HTR-8/SVneo (cell line): ENCODE measurements at regions not wholly inside any gene's neighbourhood (a gene's known extent, or its start where the extent isn't known, plus 50 kb on each side); places are given as distances from the start of the nearest gene placed in this dataset.

Source experiments
- DNase-seq: peaks from one replicate; pipeline ENCODE4 v3.0.0; 2011; ENCODE audit warnings: low spot score, mixed read lengths; ENCODE audit not compliant: insufficient read length
- FAIRE-seq: peaks from 2 replicates; lab custom pipeline; 2011; peaks lifted over from hg19 to GRCh38; lab: Jason Lieb, UNC

- DNase-seq (no peak), FAIRE-seq (no peak)
Observed at GRCh38 chr13:73618275-73618865, 515.8 kb downstream of the KLF12 start.

GRCh38 chr13:73616861-73617260 is 517.3 kb downstream of the KLF12 start:
- no peak for FAIRE-seq
- no peak for DNase-seq

GRCh38 chr13:73610799-73611592 is 523.2 kb downstream of the KLF12 start:
- DNase-seq (no peak), FAIRE-seq (no peak)

DNA sequence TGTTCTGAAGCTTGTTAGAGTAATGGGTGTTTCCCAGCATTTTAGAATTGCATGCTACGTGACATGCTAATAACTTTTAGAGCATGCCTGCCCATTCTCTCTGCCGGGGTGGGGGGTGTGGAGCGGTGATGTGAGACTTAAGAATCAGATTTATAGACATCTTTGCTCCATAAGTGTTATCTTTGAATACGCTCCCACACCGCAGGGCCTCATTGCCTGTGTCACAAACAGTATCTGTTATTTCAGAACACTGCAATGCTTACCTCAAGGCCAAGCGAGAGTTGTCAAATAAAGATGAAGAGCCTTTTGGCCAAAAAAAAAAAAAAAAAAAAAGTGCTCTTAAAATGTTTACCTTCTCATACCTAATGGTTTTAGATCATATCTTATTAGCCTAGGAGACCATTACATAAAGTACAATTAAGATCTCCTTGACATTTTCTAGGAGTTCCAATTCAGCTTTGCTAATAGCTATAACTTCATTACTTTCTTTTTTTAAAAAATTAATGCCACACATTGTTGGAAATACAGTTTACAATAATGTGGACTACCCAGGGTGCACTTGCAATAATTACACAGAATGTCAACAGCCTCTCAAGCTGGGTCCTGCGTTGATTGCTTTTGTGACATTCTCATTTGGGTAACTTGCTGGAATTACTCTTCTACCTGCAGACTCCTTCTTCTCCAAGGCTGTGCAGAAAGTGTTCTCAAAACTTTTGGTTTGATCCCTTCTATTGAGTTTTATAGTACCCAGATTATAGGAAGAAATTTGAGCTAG is 525.3 kb downstream of the KLF12 start:
- FAIRE-seq = no peak

DNA sequence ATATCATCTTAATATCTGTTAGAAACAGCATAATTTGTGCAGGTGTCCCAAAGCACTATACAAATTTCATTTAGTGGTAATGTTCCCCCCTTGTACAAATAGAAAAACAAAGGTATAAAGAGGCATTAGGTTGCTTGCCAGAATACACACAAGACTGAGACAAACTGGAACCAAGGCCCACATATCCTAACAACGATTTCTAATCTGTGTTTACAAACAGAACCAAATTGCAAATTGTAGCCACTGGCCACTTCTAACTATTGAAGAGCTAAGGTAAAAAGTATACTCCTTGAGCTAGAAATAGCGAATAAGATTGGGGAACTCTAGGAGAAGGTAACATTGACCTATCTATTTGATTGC is 526.1 kb downstream of the KLF12 start:
- FAIRE-seq = no peak
- no peak for DNase-seq

More for the DNA sequence above, 525.3 kb downstream of the KLF12 start:
- no peak for DNase-seq

GRCh38 chr13:73607489-73608156 is 526.6 kb downstream of the KLF12 start:
- FAIRE-seq (no peak), DNase-seq (no peak)

DNA sequence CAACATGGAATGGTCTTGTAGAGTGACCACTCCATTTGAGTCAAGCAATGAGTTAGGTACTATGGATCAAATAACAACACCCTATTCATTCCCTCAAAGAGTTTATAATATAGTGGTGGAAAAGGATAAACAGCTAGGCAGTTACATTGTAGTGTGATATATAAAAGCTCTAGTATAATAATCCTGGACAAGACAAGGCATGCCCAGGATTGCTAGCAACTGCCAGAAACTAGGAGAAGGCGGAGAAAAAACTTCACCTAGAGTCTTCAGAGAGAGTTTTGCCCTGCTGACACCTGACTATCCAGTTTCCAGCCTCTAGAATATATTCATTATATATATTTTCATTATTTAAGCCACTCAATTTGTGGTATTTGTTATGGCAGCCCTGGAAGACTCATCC is 530.6 kb downstream of the KLF12 start:
- DNase-seq = no peak
- no peak for FAIRE-seq

GRCh38 chr13:73602295-73602694 is 531.9 kb downstream of the KLF12 start:
- DNase-seq = no peak
- FAIRE-seq = no peak

- DNase-seq = no peak
- no peak for FAIRE-seq
Observed at GRCh38 chr13:73601708-73602107, 532.5 kb downstream of the KLF12 start.

- DNase-seq = no peak
- no peak for FAIRE-seq
Observed at GRCh38 chr13:73599232-73600128, 534.7 kb downstream of the KLF12 start.

DNA sequence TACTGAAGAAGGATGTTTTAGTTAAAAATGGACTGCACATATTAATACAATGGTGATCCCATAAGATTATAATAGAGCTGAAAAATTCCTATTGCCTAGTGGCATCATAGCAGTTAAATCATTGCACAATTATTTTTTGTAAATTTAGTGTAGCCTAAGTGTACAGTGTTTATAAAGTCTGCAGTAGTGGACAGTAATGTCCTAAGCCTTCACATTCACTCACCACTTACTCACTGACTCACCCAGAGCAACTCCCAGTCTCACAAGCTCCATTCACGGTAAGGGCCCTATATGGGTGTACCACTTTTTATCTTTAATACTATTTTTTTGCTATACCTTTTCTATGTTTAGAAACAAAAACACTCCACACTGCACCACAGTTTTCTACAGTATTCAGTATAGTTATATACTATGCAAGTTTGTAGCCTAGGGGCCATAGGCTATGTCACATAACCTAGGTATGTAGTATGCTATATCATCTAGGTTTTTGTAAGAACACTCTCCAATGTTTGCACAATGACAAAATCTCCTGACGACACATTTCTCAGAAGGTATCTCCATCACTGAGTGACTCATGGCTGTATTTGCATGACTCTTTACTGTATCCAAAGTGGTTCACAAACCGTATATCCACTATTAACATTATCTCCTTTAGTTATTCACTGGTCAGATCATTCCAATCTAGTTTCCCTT is 536.0 kb downstream of the KLF12 start:
- FAIRE-seq (no peak), DNase-seq (no peak)

DNA sequence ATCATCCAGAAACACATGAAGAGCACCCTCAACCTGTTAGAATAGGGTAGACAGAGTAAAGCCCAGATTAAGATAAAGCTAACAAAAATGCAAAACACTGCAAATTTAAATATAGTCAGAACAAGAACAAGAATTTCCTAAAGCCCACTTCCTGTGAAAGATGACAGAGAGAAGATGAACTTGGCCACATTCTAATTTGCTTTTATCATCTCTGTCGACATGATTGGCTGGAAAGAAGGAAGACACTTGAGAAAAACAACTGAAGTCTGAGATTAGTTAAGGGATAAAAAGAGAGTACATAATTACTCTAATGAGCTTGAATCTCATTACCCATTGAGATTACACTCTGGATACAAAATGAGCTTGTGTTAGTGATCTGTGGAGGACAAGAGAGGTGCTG is 537.6 kb downstream of the KLF5 start:
- DNase-seq (no peak), FAIRE-seq (no peak)

DNA sequence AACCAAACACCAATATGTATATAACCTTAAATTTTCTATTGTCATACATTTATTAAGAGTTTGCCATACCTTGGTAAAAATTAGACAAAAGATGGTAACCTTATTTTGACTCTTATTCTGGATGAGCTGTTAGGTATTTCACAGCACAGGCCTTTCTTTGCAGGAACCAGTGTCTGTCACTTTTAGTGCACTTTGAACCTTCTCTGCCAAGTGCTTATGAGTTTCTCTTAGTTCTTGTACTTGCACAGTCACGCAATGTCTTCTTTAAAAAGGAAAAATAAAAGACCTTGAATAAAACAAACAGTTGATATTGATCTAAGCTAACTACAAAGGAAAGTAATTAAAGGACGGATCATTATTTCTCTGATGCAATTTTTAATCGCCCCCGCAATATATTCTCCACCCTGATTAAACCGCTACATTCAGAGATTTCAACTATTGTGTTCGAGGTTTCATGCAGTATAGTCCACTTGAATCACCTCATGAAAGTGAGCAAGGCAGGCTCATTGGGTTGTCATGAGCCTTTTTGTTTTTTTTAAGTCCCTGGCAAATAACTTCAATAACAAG is 534.5 kb downstream of the KLF5 start:
- FAIRE-seq (no peak), DNase-seq (no peak)

- DNase-seq (no peak), FAIRE-seq (no peak)
Observed at GRCh38 chr13:73591861-73592260, 533.1 kb downstream of the KLF5 start.

GRCh38 chr13:73590795-73591194 is 532.0 kb downstream of the KLF5 start:
- no peak for DNase-seq
- no peak for FAIRE-seq

DNA sequence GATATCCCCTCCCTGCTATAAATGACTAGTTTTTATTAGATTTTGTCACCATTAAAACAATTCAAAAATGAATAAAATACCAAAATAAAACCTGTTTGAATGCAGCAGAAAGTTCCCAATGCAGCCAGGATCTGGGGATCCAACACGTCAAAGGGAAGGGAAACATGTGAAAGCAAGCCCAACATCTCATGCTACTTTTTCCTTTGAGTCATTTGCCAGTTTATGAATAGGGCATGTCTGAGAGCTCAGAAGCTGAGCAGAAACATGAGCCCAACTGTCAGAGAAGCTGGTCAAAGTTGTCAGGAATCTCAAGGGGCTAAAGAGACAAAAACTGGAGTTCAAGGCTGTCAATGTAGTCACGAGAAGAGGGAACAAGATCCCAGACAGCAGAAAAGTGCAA is 526.4 kb downstream of the KLF5 start:
- FAIRE-seq = no peak

DNA sequence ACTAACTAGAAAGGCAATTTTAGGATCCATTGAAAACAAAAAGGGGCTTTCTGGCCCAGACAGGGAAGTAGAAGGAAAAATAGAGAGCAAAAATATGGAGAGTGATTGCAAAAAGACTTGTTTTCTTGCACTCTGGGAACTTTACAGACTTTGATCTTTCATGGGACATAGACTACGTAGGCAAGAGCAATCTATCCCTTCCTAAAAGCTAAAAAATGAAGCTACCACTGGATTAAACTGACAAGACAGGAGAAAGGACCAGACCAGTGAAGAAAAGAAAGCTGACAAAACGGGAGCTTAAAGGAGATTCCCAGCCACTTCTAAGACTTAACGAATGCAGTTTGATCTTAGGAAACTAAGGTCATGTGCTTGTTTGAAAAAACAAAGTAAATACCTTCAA is 524.5 kb downstream of the KLF5 start:
- DNase-seq (no peak), FAIRE-seq (no peak)

More for the DNA sequence above, 526.4 kb downstream of the KLF5 start:
- no peak for DNase-seq

- DNase-seq = no peak
- FAIRE-seq = no peak
Observed at GRCh38 chr13:73580513-73581267, 521.9 kb downstream of the KLF5 start.
